Adipose tissue (tissue), 3 donors: ENCODE measurements at regions not wholly inside any gene's neighbourhood (a gene's known extent, or its start where the extent isn't known, plus 50 kb on each side); places are given as distances from the start of the nearest gene placed in this dataset.

Experiments used
- H3K27ac ChIP-seq: one replicate; pipeline ENCODE4 v1.5.1; 2013; ENCODE audit warnings: low read depth, low read length
- WGBS, 3 donors: extraction: QIAGEN DNeasy Blood & Tissue Kit; methylation state at CpG; one replicate each; pipeline ENCODE4 v1.1.7; 2013; 5-methylcytosine and 5-hydroxymethylcytosine counted together
- donor health status: healthy with polysubstance abuse.
- donor health status: Bipolar disorder and iron deficiency.
- donor health status: healthy.

DNA sequence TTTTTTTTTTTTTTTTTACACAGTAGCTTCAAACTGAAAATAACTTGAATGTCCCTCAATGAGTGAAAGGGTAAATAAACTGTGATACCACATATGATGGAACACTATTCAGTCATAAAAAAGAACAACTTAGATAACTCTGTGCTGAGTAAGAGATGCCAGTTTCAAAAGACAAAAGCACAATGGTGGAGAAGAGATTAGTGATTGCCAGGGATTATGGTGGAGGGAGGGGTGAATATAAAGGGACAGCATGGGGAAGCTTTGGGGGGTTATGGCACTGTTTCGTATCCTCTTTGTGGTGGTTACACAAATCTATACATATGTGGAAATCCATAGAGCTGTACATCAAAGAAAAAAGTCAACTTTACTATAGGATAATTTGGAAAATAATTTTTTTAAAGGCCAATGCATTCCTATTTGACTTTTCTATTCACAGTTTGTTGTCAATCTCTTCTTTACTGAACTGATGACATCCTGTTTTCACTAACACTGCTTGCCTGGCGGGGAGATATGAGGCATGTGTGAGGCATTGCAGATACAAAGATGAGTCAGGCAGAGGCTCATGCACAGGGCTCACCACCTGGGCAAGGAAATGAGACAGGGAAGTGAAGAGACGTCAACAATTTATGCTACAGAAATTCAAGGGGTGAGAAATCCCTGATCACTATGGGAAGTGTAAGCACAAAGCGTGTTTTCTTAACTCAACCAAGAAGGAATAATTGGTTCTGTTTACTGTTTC is 302.7 kb downstream of the DUSP10 start:
- H3K27ac ChIP-seq: no peak overlapping the region
- WGBS, 3 donors: 70 to 77% (median 71%) methylated on average over 4 of the region's 4 CpGs

DNA sequence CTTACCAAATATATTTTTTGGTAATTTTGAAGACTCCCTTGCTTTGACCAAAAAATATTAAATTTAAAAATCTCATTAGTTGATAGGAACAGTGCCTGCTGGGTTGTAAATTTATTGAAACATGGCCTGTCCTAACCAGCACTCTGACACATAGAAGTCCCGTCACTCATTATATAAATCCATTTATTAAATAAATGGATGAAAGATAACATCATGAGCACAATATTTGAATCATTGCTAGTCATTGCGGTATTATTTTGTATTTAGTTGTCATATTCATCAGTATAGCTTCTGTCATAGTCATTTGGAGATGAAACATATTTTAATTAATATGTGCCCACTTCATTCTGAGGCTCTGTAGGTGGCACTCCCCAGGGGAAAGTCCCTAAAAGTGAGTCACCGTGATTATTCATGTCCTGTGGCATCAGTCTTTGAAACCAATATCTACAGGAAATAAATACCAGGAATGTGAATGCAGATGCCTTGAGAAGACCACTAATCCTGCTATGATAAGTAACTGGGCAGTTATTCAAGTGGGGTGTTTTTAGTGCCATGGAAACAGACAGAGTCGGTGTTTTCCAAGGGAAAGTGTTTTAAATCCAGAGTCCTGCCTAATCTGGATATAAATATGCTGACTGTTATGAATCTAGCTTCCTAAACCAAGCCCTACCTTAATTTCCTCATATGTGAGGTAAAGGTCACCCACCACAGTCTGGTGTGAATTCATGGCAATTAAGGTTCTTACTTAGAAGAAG is 302.0 kb downstream of the DUSP10 start:
- 48 to 64% (median 51%) methylated on average over 4 of the region's 4 CpGs for WGBS, 3 donors
- no peak overlapping the region for H3K27ac ChIP-seq

DNA sequence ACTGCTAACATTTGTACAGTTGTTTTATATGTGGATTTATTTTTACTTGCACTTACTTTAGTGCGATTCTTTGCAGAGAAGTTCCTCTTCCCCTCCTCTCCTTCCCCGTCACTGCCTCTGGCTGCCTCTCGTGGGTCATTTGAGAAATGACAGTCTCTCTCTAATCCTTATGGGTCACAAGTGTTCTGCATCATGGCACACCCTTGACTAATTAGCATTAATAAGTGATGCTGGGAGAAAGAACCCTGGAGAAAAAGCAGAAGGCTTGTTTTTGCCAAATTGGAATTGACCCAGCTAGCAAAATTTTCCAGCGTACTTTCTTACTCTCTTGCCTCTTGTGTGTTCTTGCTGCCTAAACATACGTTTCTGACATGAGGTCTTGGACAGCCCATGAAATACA is 301.2 kb downstream of the DUSP10 start:
- 22 to 44% (median 31%) methylated on average over 5 of the region's 5 CpGs for WGBS, 3 donors
- no peak overlapping the region for H3K27ac ChIP-seq

DNA sequence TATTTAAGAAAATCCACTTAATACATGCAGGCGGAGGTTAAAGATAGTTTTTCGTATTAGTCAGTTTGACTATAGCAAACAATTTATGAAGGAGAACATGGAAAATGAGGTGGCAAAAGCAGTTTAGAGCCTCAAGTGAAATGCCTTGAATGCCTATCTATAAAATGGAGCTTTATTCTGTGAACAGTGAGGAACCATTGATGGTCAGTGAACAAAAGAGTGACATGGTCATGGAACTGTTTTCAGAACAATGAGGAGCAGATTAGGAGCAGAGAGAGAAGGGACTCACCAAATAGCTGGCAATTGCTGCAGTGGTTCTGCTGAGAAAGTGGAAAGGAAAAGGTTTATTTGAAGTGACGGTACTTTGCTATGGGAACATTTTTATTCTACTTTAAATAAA is 299.8 kb downstream of the DUSP10 start:
- 63 to 65% (median 64%) methylated on average over 3 of the region's 3 CpGs for WGBS, 3 donors
- H3K27ac ChIP-seq: no peak overlapping the region

DNA sequence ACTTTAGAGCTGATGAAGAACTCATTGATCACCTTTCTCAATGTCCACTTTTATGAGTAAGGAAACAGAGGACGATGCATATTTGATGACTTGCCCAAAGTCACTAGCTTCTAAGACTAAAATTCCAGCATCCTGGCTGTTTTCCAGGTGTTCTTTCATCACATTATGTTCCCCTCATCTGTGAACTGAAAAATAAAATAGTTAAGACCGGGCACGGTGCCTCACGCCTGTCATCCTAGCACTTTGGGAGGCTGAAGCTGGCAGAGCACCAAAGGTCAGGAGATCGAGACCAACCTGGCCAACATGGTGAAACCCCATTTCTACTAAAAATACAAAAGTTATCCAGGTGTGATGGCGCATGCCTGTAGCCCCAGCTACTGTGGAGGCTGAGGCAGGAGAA is 297.5 kb downstream of the DUSP10 start:
- no peak overlapping the region for H3K27ac ChIP-seq

DNA sequence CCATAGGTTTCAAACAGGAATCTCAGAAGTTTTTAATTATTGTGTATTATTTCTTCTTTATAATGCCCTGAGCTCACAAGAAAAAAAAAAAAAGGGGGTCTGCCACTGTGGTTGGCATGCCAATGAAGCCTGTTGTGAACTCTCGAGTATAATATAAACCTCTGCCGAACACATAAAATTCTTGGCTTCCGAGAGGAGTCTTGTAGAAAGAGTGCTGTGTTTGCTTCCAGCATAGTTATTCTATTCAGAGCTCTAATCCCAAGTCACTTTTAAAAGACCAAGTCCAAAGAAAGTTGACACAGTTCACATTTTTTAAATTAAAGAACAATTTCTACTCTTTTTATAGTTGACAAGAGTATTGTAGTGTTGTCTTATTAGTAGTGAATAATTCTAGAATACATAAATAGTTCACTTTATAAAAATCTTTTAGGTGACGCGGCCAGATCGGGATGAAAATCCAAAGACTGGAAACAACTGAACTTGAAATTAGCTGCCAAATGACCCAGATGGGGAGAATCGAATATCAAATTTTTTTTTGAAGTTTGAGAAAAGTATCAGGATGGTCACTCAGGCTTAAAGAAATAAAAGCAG is 293.2 kb downstream of the DUSP10 start:
- H3K27ac ChIP-seq: no peak overlapping the region
- 55 to 80% (median 72%) methylated on average over 7 of the region's 7 CpGs for WGBS, 3 donors

More for the DNA sequence above, 297.5 kb downstream of the DUSP10 start:
- 67 to 81% (median 79%) methylated on average over 6 of the region's 6 CpGs for WGBS, 3 donors

DNA sequence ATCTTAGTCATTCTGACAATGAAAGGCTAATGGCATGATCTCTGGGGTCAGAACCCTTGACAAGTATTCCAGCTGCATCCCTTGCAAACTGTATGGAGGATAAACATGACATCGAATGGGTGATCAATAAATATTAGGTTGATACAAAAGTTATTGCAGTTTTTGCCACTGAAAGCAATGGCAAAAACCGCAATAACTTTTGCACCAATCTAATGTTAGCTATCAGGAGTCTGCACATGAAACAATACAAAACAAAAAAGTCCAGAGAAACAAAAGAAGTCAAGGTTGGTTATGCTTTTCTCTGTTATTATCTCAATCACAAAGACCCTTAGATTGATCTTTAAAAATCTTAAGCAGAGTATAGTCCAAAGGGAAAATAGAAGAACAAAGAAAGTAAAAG is 292.7 kb downstream of the DUSP10 start:
- no peak overlapping the region for H3K27ac ChIP-seq
- 85 to 88% (median 85%) methylated on average over 2 of the region's 2 CpGs for WGBS, 3 donors

DNA sequence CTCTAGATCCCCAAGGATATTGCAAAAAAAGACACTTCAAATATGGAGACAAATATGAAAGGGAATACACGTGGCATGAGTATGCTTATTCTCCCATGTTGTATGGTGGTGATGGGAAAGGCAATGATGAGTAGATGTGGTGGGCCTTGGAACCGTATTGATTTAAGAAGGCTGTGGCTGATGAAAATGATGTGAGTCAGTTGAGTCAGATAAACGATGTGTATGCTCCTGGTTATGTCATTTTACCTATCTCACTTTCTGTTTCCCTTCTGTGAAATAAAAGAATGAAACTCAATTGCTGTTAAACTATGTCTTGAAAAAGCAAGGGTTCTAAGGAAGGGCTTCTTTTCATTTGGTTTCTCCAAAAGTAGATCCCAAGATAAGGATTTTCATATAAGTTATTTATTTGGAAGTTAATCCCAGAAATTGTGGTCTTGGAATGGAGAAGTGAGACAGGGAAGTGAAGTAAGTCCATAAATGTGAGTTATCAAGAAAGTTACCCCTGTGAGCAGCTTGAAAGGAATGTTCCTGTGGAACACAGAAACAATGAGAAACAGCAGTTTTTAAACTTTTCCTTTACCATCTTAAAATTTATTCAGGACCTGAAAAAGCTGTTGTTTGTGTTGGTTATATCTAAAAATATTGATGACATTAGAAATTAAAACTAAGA is 292.0 kb downstream of the DUSP10 start:
- 52 to 88% (median 84%) methylated on average over 3 of the region's 3 CpGs for WGBS, 3 donors
- no peak overlapping the region for H3K27ac ChIP-seq

DNA sequence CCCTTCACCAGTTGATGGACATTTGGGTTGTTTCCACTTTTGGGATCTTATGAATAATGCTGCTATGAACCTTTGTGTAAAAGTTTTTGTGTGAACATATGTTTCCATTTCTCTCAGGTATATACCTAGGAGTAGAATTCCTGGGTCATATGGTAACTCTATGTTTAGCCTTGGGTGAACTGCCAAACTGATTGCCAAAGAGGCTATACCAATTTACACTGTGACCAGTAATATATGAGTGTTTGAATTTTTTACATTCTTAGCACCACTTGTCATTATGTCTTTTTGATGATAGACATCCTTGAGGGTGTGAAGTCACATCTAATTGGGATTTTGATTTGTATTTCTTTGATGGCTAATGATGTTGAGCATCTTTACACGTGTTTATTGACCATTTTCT is 290.1 kb downstream of the DUSP10 start:
- 42 to 84% (median 80%) methylated on average over 1 of the region's 1 CpG for WGBS, 3 donors

DNA sequence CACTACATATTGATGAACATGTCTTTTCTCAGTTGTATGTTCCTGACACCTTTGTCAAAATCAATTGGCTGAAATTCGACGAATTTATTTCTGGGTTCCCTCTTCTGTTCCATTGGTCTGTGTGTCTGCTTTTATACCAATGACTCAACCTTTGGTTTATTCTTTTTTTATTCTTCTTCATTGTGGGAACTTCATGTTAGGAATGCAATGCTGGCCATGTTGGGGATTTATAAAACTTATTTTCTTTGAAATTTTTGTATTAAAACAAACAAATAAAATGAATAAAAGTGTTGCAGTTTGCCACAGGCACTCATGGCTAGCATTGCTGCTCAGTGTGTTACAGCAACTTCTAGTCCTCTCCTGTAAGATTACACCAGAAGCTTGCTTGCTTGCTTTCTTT is 287.8 kb downstream of the DUSP10 start:
- H3K27ac ChIP-seq: no peak overlapping the region

More for the DNA sequence above, 290.1 kb downstream of the DUSP10 start:
- no peak overlapping the region for H3K27ac ChIP-seq

DNA sequence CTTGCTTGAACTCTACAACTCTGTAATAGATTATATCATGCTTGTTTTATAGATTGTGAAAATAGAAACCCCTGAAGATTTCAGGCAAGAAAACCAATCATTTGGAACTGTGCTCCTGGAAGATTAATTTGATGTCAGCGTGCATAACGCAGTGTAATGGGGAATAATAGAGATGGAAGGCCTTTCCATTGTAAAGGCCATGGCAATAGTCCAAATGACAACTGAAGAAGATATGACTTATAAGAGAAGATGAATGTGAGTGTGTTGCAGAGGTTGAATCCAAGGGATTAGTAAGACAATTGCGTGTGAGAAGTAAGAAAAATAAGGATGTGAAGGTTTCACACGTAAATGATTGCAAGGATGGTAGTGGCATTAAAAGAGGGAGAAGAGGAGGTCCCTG is 285.0 kb downstream of the DUSP10 start:
- 84 to 93% (median 87%) methylated on average over 4 of the region's 4 CpGs for WGBS, 3 donors
- H3K27ac ChIP-seq: no peak overlapping the region

More for the DNA sequence above, 287.8 kb downstream of the DUSP10 start:
- WGBS, 3 donors: 80 to 87% (median 85%) methylated on average over 2 of the region's 2 CpGs

DNA sequence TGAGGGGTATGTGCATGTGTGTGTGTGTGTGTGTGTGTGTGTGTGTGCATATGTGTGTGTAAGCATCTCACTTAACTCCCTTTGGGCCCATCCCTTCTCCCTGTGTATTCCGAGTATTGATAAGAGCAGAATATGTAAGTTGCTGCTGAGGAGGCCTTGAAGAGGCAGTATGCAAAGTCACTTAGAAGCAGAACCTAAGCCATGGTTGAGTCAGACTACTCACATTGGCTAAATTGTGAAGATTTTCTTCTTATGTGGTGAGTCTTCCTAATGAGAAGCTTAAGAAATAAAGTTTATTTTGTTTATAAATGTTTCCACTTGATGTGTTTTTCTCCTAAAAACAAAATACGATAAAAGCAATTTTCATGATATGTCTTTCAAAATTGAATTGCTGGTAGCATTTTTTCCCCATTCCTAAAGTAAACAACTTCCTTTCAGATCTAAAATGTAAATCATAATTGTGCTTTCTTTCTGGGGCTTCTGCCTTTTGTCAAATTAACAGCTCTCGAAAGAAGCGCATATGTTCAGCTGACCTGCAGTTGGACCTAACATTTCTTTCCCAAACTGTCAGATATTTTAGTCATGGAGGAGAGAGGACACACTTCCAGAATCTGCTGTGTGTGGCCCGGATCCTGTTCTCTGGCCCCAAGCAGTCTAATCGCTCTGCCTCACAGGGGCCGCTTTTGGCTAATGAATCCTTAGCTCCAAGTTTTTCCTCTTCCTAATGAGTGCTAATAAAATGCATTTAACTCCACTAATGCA is 284.0 kb downstream of the DUSP10 start:
- no peak overlapping the region for H3K27ac ChIP-seq

DNA sequence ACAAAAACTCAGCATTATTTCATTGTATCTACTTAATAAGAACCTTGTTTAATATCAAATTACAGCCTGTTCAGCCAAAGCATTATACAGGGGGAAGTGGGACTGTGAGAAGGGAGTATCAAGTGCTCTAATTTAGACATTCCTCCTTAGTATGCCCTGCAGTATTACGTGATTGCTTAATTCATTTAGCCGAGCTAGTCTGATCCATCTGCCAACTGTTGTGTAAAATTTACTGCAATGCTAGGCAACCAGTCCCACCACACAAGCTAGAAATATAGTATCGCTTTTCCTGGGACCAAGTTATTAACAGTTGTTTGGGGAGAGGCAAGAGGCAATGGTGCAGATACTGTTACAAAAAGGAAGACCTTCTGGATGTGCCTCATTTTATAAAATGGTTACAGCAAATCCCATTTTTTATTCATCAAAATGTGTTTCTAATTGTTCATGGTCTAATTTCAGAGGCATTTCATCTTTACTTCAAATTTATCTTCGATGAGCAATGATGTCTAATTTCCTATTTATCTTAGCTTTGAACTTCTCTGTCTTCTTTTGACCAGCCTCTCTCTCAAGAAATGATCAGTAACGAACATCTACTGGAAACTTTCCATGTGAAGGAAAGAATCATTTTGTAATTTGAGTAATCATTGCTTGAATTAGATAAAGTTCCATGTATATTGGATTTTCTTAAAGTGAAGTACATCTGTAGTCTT is 283.3 kb downstream of the DUSP10 start:
- no peak overlapping the region for H3K27ac ChIP-seq
- whole genome bisulfite sequencing, 3 donors: 52 to 61% (median 52%) methylated on average over 5 of the region's 5 CpGs

More for the DNA sequence above, 284.0 kb downstream of the DUSP10 start:
- 57 to 68% (median 58%) methylated on average over 7 of the region's 7 CpGs for WGBS, 3 donors

DNA sequence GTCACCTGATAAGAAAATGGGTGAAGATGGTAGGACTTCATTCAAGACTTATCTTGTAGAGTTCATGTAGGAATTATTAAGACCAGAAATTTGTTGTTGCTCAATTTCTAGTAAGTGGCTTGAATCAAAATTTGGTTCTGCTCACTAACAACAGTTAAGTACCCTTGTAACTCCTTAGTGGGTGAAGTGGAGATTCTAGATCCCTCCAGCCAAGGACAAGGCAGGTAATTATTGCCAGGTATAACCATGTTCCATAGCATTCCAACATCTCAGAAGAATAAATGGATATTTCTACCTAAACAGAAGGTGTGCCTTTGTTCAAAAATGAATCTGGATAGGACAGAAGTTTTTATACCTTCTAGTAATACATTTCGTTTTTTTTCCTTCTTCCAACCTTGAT is 282.3 kb downstream of the DUSP10 start:
- WGBS, 3 donors: 33 to 74% (median 71%) methylated on average over 1 of the region's 1 CpG
- H3K27ac ChIP-seq: no peak overlapping the region

DNA sequence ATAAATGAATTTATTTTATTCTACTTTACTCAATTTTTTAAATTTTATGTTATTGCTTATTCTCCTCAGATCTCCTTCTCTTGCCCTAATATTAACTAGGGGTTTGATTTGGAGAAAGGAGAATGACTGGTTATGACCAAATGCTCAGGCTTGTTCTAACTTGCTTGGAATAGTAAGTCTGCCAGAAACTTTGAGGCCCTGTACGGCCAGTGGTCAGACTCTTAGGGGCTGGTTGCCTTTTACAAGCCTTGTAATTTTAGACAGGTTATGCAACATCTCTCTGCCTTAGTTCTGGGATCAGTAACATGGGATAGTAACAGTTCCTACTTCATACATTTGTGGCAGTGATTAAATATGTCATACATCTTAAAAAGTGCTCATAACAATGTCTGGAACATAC is 279.5 kb downstream of the DUSP10 start:
- no peak overlapping the region for H3K27ac ChIP-seq
- WGBS, 3 donors: 64 to 83% (median 70%) methylated on average over 1 of the region's 1 CpG

DNA sequence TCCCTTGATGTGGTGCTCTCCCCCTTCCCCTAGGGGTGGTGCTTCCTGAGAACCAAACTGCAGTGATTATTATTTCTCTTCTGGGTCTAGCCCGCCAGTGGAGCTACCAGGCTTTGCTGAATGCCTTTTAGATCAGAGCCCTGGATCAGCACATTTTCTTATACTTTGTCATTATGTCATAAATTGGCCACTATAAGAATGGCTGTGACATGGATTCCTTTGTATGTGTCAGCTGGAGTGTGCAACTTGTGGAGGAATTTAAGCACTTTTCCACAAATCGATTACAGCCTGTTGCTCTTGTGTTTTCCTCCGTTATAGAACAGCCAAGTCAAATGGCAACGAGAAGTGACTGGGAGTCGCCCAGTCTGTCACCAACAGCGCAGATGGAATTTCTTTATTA is 273.3 kb downstream of the DUSP10 start:
- H3K27ac ChIP-seq: no peak overlapping the region
- WGBS, 3 donors: 82 to 96% (median 92%) methylated on average over 6 of the region's 6 CpGs

DNA sequence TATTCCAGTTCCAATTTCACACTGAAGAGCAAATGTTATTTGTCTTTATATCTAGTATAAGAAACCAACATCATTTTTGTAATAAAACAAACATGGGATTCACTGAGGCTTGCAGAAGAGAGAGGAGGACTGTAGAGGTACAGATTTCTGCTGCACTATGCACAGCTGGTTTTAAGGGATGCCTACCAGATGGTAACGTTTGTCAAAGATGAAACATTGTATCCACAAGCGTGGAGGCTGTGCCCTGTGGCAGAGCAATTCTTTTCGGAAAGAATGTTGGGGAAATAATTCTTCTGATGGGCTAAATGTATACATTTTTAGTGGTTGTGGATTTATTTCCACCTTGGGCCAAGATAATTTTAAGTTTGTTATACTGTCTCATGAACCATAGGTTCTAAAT is 272.4 kb downstream of the DUSP10 start:
- no peak overlapping the region for H3K27ac ChIP-seq
- WGBS, 3 donors: 67 to 82% (median 80%) methylated on average over 3 of the region's 3 CpGs
